Type B pancreatic cell (in vitro differentiated cells): ENCODE measurements at regions not wholly inside any gene's neighbourhood (a gene's known extent, or its start where the extent isn't known, plus 50 kb on each side); places are given as distances from the start of the nearest gene placed in this dataset.

Experiments used
- DNase-seq: peaks from one replicate; pipeline ENCODE4 v3.0.0; 2021; ENCODE audit warnings: mixed read lengths; ENCODE audit not compliant: unreplicated experiment; ENCODE audit errors: extremely low spot score
- H3K27ac Mint-ChIP-seq: 2 replicates; pipeline ENCODE4 v1.8.0; 2021; ENCODE audit warnings: mild to moderate bottlenecking, mixed read lengths
- H3K27me3 Mint-ChIP-seq: 2 replicates; pipeline ENCODE4 v1.8.0; 2021; ENCODE audit warnings: mixed read lengths
- H3K36me3 Mint-ChIP-seq: 2 replicates; pipeline ENCODE4 v1.8.0; 2021; ENCODE audit warnings: mixed read lengths
- H3K4me1 Mint-ChIP-seq: one replicate; pipeline ENCODE4 v1.8.0; 2021; ENCODE audit warnings: mixed read lengths; ENCODE audit not compliant: unreplicated experiment
- H3K4me3 Mint-ChIP-seq: 2 replicates; pipeline ENCODE4 v1.8.0; 2021; ENCODE audit warnings: mild to moderate bottlenecking, mixed read lengths
- H3K9me3 Mint-ChIP-seq: 2 replicates; pipeline ENCODE4 v1.8.0; 2021; ENCODE audit warnings: mixed read lengths
- CTCF ChIP-seq: fragments of 200-600 bp; sonication (generic); conservative IDR thresholded peaks from 2 replicates; pipeline ENCODE4 v1.5.0; 2021; ENCODE audit warnings: antibody characterized with exemption, mild to moderate bottlenecking

DNA sequence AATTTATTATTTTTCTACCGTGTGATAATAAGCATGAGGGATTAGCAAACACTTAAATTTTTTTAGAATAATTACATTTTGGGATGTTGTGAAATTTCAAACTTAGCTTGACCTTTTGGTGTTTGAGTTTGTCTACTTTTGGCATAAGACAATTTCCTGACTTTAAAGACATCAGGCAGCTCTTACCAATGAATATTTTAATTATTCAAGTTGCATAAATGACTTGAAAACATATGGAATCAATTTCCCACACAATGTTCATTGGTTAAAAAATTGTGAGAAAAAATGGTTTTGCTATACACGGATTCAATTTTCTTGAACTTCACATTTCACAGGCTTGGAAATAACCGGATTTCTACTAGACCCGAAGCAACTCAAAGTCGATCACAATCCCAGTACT is 243.4 kb downstream of the IKZF2 start:
- Mint-ChIP-seq H3K9me3 (peaks cover 9% of the 10 kb centered on the region), H3K4me3 (no peak overlapping the region), H3K27ac (no peak overlapping the region), H3K4me1 (peaks cover 18% of the 10 kb centered on the region), H3K36me3 (peaks cover 9% of the 10 kb centered on the region), H3K27me3 (no peaks in the 10 kb centered on the region)
- TF ChIP-seq CTCF, result no peak
- no peak for DNase-seq

DNA sequence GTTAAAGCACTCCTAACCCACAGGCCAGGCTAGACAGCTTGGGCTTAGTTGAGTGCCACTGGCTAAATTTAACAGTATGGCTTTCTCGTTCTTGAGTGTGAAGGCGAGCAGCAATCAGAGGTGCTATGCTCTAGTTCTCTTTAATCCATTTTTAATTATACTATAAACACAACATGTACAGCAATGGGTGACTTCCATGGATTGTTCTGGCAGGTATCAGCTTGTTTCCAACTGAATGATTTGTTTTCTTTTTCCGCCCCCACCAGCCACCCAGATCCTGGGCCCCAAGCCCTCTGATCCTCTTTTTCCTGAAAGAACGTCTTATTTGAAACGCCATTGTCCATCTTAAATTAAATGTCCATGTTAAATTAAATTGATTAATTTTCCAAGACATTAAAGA is 244.8 kb downstream of the IKZF2 start:
- Mint-ChIP-seq H3K9me3 (peaks cover 9% of the 10 kb centered on the region), H3K27me3 (no peaks in the 10 kb centered on the region), H3K36me3 (peaks cover 10% of the 10 kb centered on the region), H3K4me1 (peaks cover 10% of the 10 kb centered on the region), H3K4me3 (no peak overlapping the region), H3K27ac (no peak overlapping the region)
- no peak for DNase-seq
- TF ChIP-seq CTCF, result no peak

GRCh38 chr2:212905640-212906201 is 245.7 kb downstream of the IKZF2 start:
- no peak for DNase-seq
- no peaks in the 10 kb centered on the region for H3K27me3 Mint-ChIP-seq
- H3K4me1 Mint-ChIP-seq, result peaks cover 10% of the 10 kb centered on the region
- no peak for TF ChIP-seq CTCF
- H3K27ac Mint-ChIP-seq, result peak overlapping the region; percentile 91
- peak overlapping the region; percentile 84 for H3K4me3 Mint-ChIP-seq
- H3K9me3 Mint-ChIP-seq, result peaks cover 9% of the 10 kb centered on the region
- peaks cover 10% of the 10 kb centered on the region for H3K36me3 Mint-ChIP-seq

DNA sequence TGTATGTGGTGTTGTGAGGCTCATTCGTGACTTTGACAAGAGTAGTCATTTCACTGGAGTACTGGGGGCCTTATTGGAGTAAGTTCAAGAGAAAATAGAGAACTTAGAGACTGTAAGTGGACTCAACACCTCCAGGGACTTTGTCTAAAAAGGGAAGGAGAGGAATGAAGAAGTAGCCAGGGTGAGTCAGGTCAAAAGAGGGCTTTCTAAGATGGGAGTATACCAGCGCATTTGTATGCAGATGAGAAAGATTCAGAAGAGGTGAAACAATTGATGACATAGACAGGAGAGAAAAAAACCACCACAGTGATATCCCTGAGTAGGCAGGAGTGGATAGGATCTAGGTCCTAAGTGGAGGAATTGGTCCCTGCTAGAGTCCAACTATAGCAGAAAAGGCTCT is 246.8 kb downstream of the IKZF2 start:
- no peak for DNase-seq
- Mint-ChIP-seq H3K4me1 (peaks cover 10% of the 10 kb centered on the region), H3K27me3 (no peaks in the 10 kb centered on the region), H3K27ac (no peak overlapping the region), H3K4me3 (no peak overlapping the region), H3K36me3 (peaks cover 10% of the 10 kb centered on the region), H3K9me3 (peaks cover 9% of the 10 kb centered on the region)
- no peak for TF ChIP-seq CTCF

- Mint-ChIP-seq H3K9me3 (peaks cover 9% of the 10 kb centered on the region), H3K4me3 (no peak overlapping the region), H3K27ac (peak overlapping the region; percentile 47), H3K4me1 (peaks cover 10% of the 10 kb centered on the region), H3K27me3 (no peaks in the 10 kb centered on the region), H3K36me3 (peaks cover 10% of the 10 kb centered on the region)
- DNase-seq, result no peak
- no peak for TF ChIP-seq CTCF
Observed at GRCh38 chr2:212903413-212903812, 248.0 kb downstream of the IKZF2 start.

- H3K36me3 Mint-ChIP-seq, result peaks cover 9% of the 10 kb centered on the region
- H3K27me3 Mint-ChIP-seq, result no peaks in the 10 kb centered on the region
- H3K27ac Mint-ChIP-seq, result no peak overlapping the region
Observed at GRCh38 chr2:212902421-212902820, 249.0 kb downstream of the IKZF2 start.

More at GRCh38 chr2:212902421-212902820, 249.0 kb downstream of the IKZF2 start:
- Mint-ChIP-seq H3K4me3 (no peak overlapping the region), H3K9me3 (peaks cover 9% of the 10 kb centered on the region), H3K4me1 (peaks cover 10% of the 10 kb centered on the region)
- DNase-seq, result no peak
- no peak for TF ChIP-seq CTCF
